IPS-NIHi11 (cell line): ENCODE measurements at regions not wholly inside any gene's neighbourhood (a gene's known extent, or its start where the extent isn't known, plus 50 kb on each side); places are given as distances from the start of the nearest gene placed in this dataset.
"Not testable (repeated sequence)": the region's sequence is repeated elsewhere in the genome, so short reads cannot be mapped to it uniquely, and the experiment has no call there.

Experiments used
- DNase-seq: peaks from one replicate; pipeline ENCODE4 v3.0.0; 2012; ENCODE audit warnings: mixed read lengths, low spot score

DNA sequence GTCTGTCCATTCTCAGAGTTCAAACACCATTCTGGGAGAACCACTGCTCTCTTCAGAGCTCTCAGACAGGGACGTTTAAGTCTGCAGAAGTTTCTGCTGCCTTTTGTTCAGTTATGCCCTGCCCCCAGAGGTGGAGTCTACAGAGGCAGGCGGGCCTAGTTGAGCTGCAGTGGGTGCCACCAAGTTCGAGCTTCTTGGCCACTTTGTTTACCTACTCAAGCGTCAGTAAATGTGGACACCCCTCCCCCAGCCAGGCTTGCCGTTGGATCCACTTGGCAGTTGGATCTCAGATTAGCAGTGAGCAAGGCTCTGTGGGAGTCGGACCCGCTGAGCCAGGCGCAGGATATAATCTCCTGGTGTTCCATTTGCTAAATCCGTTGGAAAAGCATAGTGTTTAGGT lies 601.5 kb downstream of the PKHD1 start:
- DNase-seq: not testable (repeated sequence)

DNA sequence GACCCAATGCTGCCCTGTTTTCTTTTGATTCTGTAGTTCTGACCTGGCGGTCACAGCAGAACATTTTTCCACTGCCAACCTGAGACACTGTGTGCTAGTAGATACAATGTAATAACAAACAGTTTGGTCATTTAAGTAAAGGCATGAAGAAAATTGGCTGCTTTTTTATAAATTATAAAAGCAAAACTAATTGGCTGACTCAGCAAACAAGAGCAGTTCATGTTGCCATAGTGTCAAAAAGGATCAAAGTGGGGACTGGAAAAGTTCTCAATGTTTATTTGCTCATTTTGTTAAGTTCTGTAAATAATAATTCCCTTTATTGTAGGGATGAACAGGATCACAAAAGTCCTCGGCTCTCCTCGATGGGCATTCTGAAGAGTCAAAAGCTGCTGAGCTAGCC lies 599.5 kb downstream of the PKHD1 start:
- no peak for DNase-seq

DNA sequence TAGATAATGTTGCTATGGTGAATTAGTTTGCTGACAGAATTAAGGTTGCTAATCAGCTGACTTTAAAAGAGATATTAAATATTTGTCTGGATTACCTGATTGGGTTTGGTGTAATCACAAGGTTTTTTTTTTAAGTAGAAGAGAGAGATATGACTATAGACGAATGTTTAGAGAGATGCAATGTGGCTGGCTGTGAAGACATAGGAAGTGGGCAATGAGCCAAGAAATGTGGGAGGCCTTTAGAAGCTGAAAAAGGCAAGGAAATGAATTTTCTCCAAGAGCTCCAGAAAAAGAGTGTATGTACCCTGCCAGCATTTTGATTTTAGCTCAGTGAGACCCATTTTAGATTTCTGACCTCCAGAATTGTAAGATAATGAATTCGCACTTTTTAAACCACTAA lies 598.3 kb downstream of the PKHD1 start:
- DNase-seq: no peak

DNA sequence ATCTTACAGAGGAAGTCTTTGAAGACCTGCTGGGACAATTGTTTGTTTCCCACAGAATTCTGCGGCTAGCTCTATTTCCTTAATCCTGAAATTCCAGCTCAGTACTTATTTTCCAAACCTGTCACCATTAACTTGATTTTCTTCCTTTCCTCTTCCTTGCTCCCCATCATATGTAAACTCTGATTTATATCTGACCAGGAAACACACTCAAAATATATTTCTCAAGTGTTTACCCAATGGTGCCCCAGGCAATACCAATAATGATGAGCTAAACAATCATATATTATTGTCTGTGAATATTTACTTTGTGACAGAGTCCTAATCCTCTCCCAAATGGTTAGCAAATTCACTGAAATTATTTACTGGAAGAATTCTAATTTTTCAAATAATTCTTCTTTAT lies 597.3 kb downstream of the PKHD1 start:
- no peak for DNase-seq

DNA sequence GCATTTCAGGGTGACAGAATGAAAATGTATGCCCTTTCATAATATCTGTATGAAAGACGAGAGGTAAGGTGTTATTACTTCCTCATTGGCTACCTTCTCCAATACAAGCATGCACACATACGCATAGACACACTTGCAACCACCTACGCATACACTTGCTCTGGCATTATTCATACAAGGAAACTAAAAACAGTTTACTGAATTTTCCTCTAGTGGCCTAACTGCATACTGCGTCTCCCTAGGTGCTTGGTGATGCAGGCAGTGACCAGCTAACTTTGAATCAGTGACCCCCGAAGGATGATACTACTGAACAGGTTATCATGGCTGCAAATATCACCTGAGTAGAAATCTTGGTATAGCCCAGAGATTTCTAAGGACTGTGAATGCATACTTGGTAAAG lies 593.1 kb downstream of the PKHD1 start:
- DNase-seq: no peak

DNA sequence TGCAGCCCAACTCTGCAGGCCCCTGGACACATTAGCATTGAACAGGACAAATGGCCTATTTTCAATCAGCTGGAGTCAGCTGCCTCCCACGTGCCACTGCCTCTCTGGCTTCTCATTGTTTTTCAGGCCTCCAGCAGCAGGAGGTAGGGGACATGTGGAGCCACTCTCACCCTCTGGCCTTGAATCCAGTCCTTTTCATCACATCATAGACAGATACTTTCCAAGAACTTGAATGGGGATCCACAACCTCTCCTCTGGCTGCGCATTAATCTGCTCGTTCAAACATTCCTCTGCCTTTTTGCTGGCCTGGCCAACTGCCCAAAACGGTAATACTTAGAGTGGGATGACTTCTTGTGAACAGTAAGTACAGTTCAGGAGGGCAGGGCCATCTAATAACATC lies 592.3 kb downstream of the PKHD1 start:
- no peak for DNase-seq

DNA sequence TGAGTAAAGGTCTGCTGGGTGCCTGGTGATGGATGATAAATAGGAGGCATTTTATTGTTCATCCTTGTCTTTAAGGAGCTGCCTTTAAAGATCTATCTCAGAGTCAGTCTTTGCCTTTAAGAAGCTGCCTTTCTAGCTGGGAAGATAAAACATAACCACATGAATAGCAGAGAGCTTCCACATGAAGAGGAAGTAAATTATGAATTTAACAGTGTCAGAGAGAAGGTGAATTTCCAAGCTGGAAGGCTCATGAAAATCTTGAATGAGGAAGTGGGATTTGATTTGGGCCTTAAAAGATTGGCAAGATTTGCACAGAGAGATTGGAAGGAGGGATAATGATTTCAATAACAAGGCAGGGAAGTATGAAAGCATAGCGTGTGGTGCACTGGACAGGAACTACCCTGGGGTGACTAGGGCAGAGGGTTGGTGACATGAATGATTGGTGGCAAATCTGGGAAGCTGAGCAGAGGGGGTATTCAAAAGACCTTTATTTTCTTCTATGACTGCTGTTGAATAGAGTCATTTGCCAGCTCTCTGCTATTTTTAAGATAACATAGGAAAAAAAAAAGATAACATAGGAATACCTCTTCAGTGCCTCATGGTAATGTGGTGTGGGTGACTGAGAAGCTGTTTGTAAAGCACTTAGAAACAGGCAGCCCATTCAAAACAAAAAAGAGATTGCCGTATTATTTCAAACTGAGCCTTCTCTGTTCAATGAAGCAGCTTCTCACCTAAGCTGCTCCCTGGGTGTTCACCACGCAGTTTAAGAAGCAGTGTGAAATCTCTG lies 591.6 kb downstream of the PKHD1 start:
- DNase-seq: no peak

DNA sequence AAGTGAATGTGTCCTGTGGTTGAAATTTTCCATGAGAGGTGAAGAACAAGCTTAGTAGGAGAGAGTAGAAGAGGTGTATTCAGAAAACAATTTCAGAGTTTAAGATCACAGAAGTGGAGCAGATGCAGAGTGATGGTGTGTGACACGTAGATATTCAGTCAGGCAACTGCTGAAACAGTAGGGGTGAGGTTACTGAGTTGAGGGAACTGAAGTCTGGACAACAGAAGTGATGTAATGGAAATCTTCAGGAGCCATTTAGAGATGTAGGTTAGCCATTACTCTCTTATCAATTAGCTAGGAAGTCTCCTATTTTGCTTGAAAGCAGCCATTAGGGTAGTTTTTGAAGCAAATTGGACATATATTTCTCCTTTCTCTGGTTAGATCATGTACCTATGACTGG lies 584.4 kb downstream of the PKHD1 start:
- DNase-seq: no peak

DNA sequence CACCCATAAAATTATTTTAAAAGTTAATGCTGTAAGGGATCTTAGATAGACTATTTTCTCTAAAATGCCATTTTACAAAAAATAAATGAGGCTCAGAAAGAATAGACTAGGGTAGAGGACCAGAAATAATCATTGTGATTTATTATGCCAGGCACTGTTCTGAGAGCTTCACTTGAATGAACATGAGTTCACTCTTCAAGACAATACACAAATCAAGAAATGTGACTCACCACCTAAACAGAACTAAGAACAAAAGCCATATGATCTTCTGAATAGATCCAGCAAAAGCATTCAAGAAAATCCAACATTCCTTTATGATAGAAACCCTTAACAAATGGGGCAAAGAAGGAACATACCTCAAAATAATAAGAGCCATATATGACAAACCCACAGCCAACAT lies 582.0 kb downstream of the PKHD1 start:
- DNase-seq: no peak

DNA sequence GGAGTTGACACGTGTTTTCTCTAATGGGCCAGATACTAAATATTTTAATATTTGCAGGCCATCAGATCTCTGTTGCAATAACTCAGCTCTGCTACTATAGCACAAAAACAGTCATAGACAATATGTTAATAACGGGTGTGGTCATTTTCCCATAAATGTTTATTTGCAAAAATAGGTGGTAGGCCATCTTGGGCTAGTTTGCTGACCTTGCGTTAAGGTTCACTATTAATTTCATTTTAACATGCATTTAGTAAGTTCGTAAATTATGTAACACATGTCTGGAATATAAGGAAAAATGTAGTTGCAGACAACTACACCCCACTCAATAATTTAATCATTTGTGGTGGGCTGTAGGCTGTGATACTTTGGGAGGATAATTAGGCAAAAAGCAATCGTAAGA lies 577.8 kb downstream of the PKHD1 start:
- DNase-seq: no peak

DNA sequence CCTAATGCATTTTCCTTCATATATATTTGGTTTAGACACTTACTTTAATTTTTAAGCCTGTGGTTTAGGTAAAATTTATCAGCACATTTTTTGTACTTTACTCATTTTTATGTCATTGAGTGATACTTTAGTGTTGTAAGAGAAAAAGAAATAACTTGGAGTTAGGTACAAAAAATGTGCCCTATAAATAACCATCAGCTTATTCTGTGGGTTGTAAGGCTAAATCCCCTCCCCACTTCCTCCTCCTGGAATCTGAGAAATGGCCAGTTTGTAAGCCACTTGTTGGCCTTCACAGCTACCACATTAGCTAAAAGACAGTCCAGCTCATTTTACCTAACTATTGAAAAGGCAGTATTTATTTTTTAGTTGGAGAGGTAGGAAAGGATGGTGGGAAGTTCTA lies 576.3 kb downstream of the PKHD1 start:
- DNase-seq: no peak

DNA sequence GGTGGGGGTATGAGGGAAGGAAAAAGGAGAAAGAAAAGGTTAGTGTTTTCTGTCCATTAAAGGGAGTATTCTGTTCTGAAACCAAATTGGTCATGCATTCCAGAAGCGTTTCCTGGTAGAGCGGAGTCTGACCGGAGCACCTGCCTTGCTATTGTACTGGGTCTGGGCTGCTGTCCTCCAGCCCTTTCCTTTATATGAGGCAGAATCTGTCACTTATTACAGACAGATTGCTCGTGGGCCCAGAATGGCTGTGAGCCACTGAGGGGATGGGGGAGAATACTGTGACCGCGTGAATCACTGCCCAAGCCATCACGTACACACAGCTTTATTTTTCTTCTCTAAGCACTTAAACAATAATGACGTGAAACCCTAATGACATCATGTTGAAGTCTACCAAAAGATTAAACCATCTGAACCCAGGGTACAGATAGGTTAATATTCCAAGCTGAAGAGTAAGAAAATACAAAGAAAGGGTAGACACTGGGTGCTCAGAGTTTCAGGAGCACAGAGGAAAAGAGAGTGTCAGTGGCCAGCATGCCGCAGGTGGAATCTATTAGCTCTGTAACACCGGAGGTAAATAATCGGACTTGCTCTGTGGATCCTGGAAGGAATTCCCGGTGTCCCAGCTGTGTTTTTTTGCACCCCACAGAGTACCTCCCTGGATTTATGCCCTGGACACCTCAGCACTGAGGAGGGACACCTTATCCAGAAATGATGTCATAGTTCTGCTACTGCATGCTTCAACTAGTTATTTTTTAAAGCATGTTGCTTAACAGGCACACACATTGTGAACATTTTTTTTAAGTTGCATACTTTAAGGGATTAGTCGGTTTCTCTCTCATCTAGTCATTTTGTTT lies 573.3 kb downstream of the PKHD1 start:
- DNase-seq: no peak

DNA sequence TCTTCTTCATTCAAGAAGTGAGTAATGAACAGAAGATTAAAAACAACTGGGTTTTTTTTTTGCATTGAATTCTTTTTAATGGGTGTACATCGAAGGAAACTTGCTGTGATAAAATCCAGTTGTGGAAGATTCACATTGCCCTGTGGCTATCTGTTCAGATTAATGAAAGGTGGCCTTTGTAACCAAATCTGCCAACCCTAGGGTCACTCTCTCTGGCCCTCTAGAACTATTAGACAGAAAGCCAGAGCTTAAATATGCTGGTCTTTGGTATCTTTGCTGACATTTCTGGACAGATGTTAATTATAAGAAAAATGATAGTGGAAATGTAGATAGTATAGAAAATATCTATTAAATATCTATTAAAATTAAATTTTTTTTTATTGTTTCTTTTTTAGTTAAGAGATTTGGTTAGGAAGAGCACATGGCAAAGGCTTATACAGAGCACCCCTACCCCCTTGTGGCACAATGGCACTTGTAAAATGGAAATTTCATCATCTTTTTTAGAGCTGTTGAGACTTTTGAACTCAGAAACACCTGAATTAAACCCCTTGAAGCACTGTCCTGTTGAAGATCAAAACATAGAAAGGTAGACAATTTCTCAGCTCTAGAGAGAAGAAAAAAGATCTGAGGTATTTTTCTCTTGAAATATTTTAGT lies 572.5 kb downstream of the PKHD1 start:
- no peak for DNase-seq

DNA sequence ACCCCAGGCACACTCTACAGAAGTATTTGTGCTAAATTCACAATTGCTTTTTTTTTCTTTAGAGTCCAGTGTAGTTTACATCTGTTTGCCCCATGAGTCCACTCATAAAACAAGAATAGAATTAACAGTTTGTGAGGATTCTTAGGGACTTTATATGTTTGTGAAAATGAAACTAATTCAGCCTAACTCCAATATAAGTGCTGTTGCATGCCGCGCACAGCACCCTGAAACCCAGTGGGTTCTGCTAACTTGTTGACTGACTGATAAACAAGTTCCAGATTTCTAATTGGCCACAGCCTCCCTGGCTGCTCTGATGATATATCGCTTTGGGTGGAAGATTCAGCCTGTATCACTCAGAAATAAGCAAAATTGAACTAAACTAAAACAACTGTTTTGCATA lies 561.4 kb downstream of the PKHD1 start:
- no peak for DNase-seq

DNA sequence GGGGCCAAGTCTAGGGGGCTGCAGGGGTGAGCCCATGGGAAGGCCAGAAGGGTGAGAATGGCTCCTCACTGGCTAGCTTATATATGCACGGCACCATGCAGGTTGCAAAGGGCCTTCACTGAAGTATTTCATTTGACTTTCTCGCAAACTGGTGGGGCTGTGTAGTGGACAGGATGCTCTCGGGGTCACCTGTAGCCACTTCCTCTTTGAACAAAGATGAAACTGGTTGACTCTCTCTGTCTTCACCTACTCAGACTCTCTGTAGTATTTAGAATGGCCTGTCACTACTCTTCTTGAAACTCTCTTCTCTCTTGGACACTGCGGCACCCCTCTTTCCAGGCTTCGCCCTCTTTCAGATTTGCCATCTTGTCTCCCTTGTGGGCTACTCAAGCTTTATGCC lies 560.5 kb downstream of the PKHD1 start:
- no peak for DNase-seq

DNA sequence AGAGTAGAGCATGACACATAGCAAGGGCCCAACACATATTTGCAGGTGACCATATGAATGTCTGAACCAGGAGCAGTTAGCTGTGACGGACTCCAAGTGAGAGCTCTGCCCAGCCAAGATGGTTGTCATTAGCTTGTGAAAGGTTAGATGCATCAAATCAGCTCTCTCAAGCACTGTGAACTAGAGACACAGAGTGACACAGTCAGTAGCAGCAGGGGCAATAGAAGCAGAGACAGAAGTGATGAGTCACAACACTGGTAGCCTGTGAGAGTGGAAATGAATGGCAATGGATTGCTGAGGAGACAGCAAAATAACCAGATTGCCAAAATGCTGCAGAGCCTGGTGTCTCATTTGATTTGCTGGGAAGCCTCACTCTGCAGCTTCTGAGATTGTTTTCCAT lies 558.9 kb downstream of the PKHD1 start:
- DNase-seq: no peak

DNA sequence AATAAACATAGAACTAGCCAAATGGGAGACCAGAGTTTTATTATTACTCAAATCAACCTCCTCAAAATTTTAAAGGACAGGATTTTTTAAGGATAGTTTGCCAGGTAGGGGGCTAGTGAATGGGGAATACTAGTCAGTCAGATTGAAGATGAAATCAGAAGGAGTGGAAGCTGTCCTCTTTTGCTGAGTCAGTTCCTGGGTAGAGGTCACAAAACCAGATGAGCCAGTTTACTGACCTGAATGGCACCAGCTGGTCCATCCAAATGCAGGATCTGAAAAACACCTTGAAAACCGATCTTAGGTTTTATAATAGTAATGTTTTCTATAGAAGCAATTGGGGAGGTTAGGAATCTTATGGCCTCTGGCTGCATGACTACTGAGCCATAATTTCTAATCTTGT lies 558.2 kb downstream of the PKHD1 start:
- no peak for DNase-seq

DNA sequence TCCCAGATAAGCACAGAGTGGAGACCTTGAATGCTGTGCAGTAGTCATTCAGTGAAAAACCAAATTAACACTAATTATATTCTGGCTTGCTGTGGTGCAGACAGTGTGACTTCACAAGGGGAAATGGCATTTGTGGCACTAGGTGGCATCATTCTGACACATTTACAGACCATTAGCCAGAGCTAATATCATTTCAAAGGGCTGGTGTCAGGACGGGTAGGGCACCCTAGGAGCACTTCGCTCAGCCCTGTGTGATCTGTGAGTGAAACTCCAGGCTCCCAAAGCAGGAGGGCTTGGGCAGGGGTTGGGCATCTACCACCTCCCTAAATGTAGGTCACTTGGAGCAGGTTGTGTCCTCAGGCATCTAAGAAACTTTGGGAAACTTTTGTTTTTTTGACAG lies 555.8 kb downstream of the PKHD1 start:
- DNase-seq: no peak

DNA sequence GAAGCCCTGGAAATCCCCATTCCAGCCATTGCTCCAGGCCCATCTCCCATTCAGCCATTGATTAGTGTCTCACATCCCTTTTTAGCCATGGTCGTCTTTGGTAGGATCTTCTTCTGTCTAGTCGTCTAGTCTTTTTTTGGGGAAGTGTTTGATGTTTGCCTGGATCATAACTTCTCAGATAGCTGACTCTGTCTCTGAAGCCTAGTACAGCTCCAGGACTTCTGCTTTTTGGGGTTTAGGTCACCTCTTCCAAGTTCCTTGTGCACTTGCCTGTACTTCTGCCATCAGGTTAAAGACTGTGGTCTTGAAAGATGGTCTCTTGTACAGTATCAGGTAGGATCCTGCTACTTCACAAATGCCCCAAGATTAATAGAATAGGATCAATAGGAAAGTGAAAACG lies 553.5 kb downstream of the PKHD1 start:
- DNase-seq: no peak

DNA sequence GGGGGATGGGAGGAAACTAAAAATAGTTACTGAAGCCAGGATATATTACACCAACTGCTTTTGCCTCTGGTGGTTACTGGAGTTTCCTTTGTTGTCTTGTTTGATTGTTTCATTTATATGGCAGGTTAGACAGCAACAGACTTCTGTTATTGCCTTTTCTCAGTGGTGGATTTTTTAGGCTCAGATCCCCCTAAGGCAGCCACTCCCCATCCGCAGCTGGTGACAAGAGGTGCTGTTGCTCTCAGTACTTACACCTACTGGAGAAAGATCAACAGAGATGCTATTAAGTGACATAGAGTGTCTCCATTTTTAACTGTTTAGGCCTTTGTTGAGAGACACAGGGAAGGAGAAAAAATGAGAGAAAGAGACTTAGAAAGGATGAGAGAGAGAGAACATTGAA lies 552.1 kb downstream of the PKHD1 start:
- no peak for DNase-seq

DNA sequence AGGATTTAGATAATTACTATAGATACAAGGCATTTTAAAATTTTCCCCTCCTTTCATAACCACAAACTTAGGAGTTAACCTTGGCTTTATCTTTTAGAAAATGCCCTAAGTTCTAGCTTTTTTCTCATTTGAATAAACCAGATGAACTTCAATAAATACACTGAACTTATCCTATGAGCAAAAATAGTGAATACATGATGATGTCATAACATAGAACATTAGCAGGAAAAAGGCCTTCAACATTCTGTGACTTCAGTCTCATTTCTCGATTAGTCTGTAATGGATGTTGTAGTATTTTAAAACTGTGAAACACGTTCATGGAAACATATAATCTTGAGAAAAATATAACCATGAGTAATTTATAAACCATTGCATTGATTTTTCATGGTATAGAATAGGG lies 550.7 kb downstream of the PKHD1 start:
- no peak for DNase-seq

DNA sequence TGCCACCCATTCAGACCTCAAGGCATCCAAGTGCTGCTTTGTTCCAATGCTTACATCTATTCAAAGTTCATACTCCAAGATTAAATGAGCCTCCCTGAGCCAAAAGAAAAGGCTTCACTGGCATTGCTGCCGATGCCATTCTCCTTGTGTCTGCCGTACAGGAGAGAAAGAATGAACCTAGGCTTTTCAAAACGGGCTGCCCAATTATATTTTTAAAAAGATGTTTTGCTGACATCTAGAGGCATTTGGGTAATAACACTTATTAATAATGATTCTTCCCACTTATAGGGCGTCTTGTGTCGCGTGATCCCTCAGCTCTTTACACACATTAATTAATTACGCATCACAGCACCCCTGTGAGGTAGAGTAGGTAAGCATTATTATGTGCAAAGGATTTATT lies 545.6 kb downstream of the PKHD1 start:
- DNase-seq: no peak

DNA sequence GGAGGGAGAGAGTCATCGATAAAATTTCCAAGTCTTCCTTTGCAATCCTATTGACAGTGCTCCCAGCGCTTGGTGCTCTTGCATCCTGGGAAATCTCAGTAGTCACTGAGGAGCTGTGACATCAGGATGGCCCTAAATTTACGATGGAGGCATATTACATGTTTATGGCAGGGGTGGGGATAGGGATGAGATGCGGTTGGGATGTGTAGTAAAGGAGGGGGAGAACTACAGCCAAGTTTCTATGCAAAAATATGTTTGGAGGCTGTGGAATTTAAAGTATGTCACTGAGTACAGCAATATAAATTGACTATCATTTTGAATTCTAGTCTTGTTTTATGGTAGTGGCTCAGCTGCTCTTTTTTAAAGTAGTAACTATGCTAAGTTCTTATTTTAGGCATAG lies 544.9 kb downstream of the PKHD1 start:
- DNase-seq: no peak
